ENCODE measurements at regions not wholly inside any gene's neighbourhood (a gene's known extent, or its start where the extent isn't known, plus 50 kb on each side); places are given as distances from the start of the nearest gene placed in this dataset.

DNA sequence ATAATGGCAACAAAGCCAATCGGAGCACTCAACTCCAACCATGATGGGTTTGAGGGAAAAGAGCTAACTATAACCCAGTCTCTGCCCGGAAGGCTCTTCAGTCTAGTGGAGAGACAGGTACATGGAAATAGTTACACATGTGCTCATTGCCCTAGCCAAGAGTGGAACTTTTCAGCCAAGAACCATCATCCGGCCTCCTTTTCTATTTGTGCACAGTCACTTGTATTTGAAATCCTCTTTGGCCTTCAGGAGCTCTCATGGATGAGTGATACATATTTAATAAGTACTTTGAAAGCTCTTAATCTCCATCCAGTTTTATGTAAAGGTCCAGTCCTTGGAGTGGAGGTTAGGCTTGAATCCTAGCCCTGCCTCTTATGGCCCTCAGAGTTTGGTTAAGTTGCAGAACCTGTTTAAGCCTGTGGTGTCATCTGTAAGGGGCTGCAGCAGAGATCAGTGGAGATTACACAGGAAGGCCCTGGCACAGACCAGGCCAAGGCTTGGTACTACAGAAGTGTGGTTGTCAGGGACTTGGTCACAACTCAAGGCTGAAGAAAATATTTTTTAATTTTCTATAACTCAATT is 72.3 kb upstream of the SMLR1 start:
- no peak overlapping the region for H3K27ac Mint-ChIP-seq
- POLR2A ChIA-PET = no interaction called here
- CTCF ChIA-PET = no interaction called here

GRCh38 chr6:130755368-130756034 is 71.7 kb upstream of the SMLR1 start:
- Histone ChIP-seq H3K4me3 (ENCODE audit: low read length) (no peak overlapping the region), H3K27me3 (ENCODE audit: control insufficient read depth in 1 of 2, insufficient read depth in 2 of 2, low read length in 2 of 2) (no peaks in the 10 kb centered on the region), H3K9me3 (ENCODE audit: control insufficient read depth in 1 of 2, insufficient read depth in 1 of 2, low read length in 2 of 2) (no peaks in the 10 kb centered on the region), H3K27ac (ENCODE audit: low read depth in 1 of 2, low read length in 2 of 2) (no peak overlapping the region), H3K36me3 (ENCODE audit: insufficient read depth, low read length) (no peaks in the 10 kb centered on the region), H3K4me1 (ENCODE audit: insufficient read depth, low read length) (peaks cover 5% of the 10 kb centered on the region)
- no peaks in the 10 kb centered on the region for H3K36me3 Mint-ChIP-seq (ENCODE audit: low read depth)
- intact Hi-C loops (cut with DNase I, micrococcal nuclease) = no loop called here
- ATAC-seq (ENCODE audit: poor library complexity) (no peak), DNase-seq (no peak)
- no peaks in the 10 kb centered on the region for H3K27me3 Mint-ChIP-seq
- ChIA-PET CTCF (no interaction called here), POLR2A (no interaction called here)
- H3K9me3 Mint-ChIP-seq = no peaks in the 10 kb centered on the region
- no peak for TF ChIP-seq CTCF (IDR thresholded peaks at IDR 0.05)
- no peak overlapping the region for H3K27ac Mint-ChIP-seq
- no peaks in the 10 kb centered on the region for H3K4me1 Mint-ChIP-seq (ENCODE audit: low read depth)
- H3K4me3 Mint-ChIP-seq = no peak overlapping the region

More for the DNA sequence above, 72.3 kb upstream of the SMLR1 start:
- H3K4me1 Mint-ChIP-seq (ENCODE audit: low read depth) = no peaks in the 10 kb centered on the region
- H3K36me3 ChIP-seq (ENCODE audit: insufficient read depth, low read length) = no peaks in the 10 kb centered on the region
- H3K9me3 Mint-ChIP-seq = no peaks in the 10 kb centered on the region
- no peak for DNase-seq
- H3K4me3 Mint-ChIP-seq = no peak overlapping the region
- peaks cover 5% of the 10 kb centered on the region for H3K4me1 ChIP-seq (ENCODE audit: insufficient read depth, low read length)
- H3K27me3 ChIP-seq (ENCODE audit: control insufficient read depth in 1 of 2, insufficient read depth in 2 of 2, low read length in 2 of 2) = no peaks in the 10 kb centered on the region
- intact Hi-C loops (cut with DNase I, micrococcal nuclease) = no loop called here
- H3K4me3 ChIP-seq (ENCODE audit: low read length) = no peak overlapping the region
- peaks cover 0 to 5% of the 10 kb centered on the region in 2 experiments for H3K9me3 ChIP-seq (ENCODE audit: control insufficient read depth in 1 of 2, insufficient read depth in 1 of 2, low read length in 2 of 2)
- no peaks in the 10 kb centered on the region for H3K36me3 Mint-ChIP-seq (ENCODE audit: low read depth)
- H3K27me3 Mint-ChIP-seq = no peaks in the 10 kb centered on the region
- TF ChIP-seq CTCF (IDR thresholded peaks at IDR 0.05) = no peak
- ATAC-seq (ENCODE audit: poor library complexity) = no peak
- H3K27ac ChIP-seq (ENCODE audit: low read depth in 1 of 2, low read length in 2 of 2) = no peak overlapping the region

GRCh38 chr6:130756824-130757223 is 70.4 kb upstream of the SMLR1 start:
- no peaks in the 10 kb centered on the region for H3K9me3 ChIP-seq (ENCODE audit: control insufficient read depth in 1 of 2, insufficient read depth in 1 of 2, low read length in 2 of 2)
- no peak for DNase-seq
- no peak overlapping the region for H3K4me3 Mint-ChIP-seq
- no peaks in the 10 kb centered on the region for H3K27me3 ChIP-seq (ENCODE audit: control insufficient read depth in 1 of 2, insufficient read depth in 2 of 2, low read length in 2 of 2)
- POLR2A ChIA-PET = no interaction called here
- no peaks in the 10 kb centered on the region for H3K36me3 ChIP-seq (ENCODE audit: insufficient read depth, low read length)
- TF ChIP-seq CTCF (IDR thresholded peaks at IDR 0.05) = no peak
- H3K4me1 Mint-ChIP-seq (ENCODE audit: low read depth) = no peaks in the 10 kb centered on the region
- H3K9me3 Mint-ChIP-seq = no peaks in the 10 kb centered on the region
- intact Hi-C loops (cut with DNase I, micrococcal nuclease) = no loop called here
- no peak overlapping the region for H3K27ac ChIP-seq (ENCODE audit: low read depth in 1 of 2, low read length in 2 of 2)
- no peak overlapping the region for H3K4me3 ChIP-seq (ENCODE audit: low read length)
- H3K27ac Mint-ChIP-seq = no peak overlapping the region
- ATAC-seq (ENCODE audit: poor library complexity) = no peak
- H3K4me1 ChIP-seq (ENCODE audit: insufficient read depth, low read length) = peaks cover 5% of the 10 kb centered on the region
- H3K27me3 Mint-ChIP-seq = no peaks in the 10 kb centered on the region
- CTCF ChIA-PET = no interaction called here
- H3K36me3 Mint-ChIP-seq (ENCODE audit: low read depth) = no peaks in the 10 kb centered on the region

All from CD4-positive, alpha-beta T cell (primary cell).